CD14-positive monocyte (primary cell): ENCODE measurements at regions not wholly inside any gene's neighbourhood (a gene's known extent, or its start where the extent isn't known, plus 50 kb on each side); places are given as distances from the start of the nearest gene placed in this dataset.

Source experiments
- DNase-seq, 3 donors: peaks; one replicate each; pipeline ENCODE4 v3.0.0-alpha.2; 2011 to 2022
- H2AFZ ChIP-seq: 2 replicates; pipeline ENCODE4 v1.6.0; 2012; ENCODE audit warnings: mild to moderate bottlenecking, low read depth, low read length, inconsistent platforms; ENCODE audit not compliant: insufficient read depth, poor library complexity, severe bottlenecking
- H3K27ac ChIP-seq, 2 donors: 1 replicate in 1 of 2; 2 replicates in 1 of 2; pipeline ENCODE4 v1.5.1; 2012 to 2013; ENCODE audit warnings: low read length in 2 of 2, control low read depth in 1 of 2, inconsistent platforms in 1 of 2, low read depth in 1 of 2, mild to moderate bottlenecking in 1 of 2
- H3K27me3 ChIP-seq, 2 donors: one replicate each; pipeline versions ENCODE4 v1.6.0 to v1.6.1; 2011 to 2013; ENCODE audit warnings: low read length in 2 of 2; ENCODE audit not compliant: control insufficient read depth in 2 of 2, insufficient read depth in 2 of 2
- H3K36me3 ChIP-seq, 2 donors: replicated peaks in 1 of 2; 1 replicate in 1 of 2; 2 replicates in 1 of 2; pipeline versions ENCODE4 v1.5.1 to v1.6.1; 2012 to 2013; ENCODE audit warnings: low read length in 2 of 2, control low read depth in 1 of 2, inconsistent platforms in 1 of 2, mild to moderate bottlenecking in 1 of 2; ENCODE audit not compliant: insufficient read depth in 2 of 2, control insufficient read depth in 1 of 2
- H3K4me1 ChIP-seq, 2 donors: 1 replicate in 1 of 2; 2 replicates in 1 of 2; pipeline versions ENCODE4 v1.5.1 to v1.6.1; 2012 to 2013; ENCODE audit warnings: low read length in 2 of 2, control low read depth in 1 of 2, inconsistent platforms in 1 of 2, mild to moderate bottlenecking in 1 of 2, moderate library complexity in 1 of 2; ENCODE audit not compliant: insufficient read depth in 2 of 2, control insufficient read depth in 1 of 2
- H3K4me2 ChIP-seq: replicated peaks from 2 replicates; pipeline ENCODE3; 2012; ENCODE audit warnings: low read length, moderate library complexity, mild to moderate bottlenecking; ENCODE audit not compliant: poor library complexity, severe bottlenecking; ENCODE audit errors: extremely low read depth
- H3K4me3 ChIP-seq, 3 experiments: fragments of 200-600 bp in 1 of 3; sonication (generic) in 1 of 3; replicated peaks in 1 of 3; 1 replicate in 2 of 3; 2 replicates in 1 of 3; pipeline ENCODE4 v1.5.1; 2011 to 2013; ENCODE audit warnings: low read length in 3 of 3, mild to moderate bottlenecking in 3 of 3, control low read depth in 2 of 3, low read depth in 2 of 3, inconsistent platforms in 1 of 3, moderate library complexity in 1 of 3
- H3K79me2 ChIP-seq: 2 replicates; pipeline ENCODE4 v1.6.0; 2012; ENCODE audit warnings: mild to moderate bottlenecking, control low read depth, inconsistent platforms, low read length, moderate library complexity; ENCODE audit not compliant: insufficient read depth
- H3K9ac ChIP-seq: 2 replicates; pipeline ENCODE4 v1.6.0; 2017; ENCODE audit warnings: low read length, mild to moderate bottlenecking; ENCODE audit not compliant: insufficient read depth, poor library complexity, severe bottlenecking
- H3K9me3 ChIP-seq, 2 donors: replicated peaks in 1 of 2; 1 replicate in 1 of 2; 2 replicates in 1 of 2; pipeline versions ENCODE4 v1.5.1 to v1.6.1; 2012 to 2013; ENCODE audit warnings: low read length in 2 of 2, control low read depth in 1 of 2; ENCODE audit not compliant: control insufficient read depth in 1 of 2, insufficient read depth in 1 of 2
- H4K20me1 ChIP-seq: 2 replicates; pipeline ENCODE4 v1.6.0; 2012; ENCODE audit warnings: mild to moderate bottlenecking, low read length, control low read depth, moderate library complexity; ENCODE audit not compliant: insufficient read depth
- H3K27ac Mint-ChIP-seq, 7 donors: one replicate each; pipeline ENCODE4 v1.8.0; 2020; ENCODE audit warnings: mild to moderate bottlenecking in 7 of 7, mixed read lengths in 7 of 7, moderate library complexity in 6 of 7, inconsistent platforms in 2 of 7
- H3K27me3 Mint-ChIP-seq, 3 donors: one replicate each; pipeline ENCODE4 v1.8.0; 2021 to 2022; ENCODE audit warnings: low read depth in 3 of 3, mild to moderate bottlenecking in 3 of 3, mixed read lengths in 3 of 3, moderate library complexity in 3 of 3, inconsistent platforms in 1 of 3
- H3K36me3 Mint-ChIP-seq, 2 donors: one replicate each; pipeline ENCODE4 v1.8.0; 2020; ENCODE audit warnings: mixed read lengths in 2 of 2, inconsistent platforms in 1 of 2, mild to moderate bottlenecking in 1 of 2
- H3K4me1 Mint-ChIP-seq: one replicate; pipeline ENCODE4 v1.8.0; 2020; ENCODE audit warnings: mild to moderate bottlenecking, mixed read lengths
- H3K4me3 Mint-ChIP-seq, 2 donors: one replicate each; pipeline ENCODE4 v1.8.0; 2020; ENCODE audit warnings: mild to moderate bottlenecking in 2 of 2, mixed read lengths in 2 of 2, moderate library complexity in 1 of 2
- H3K9me3 Mint-ChIP-seq, 7 donors: one replicate each; pipeline ENCODE4 v1.8.0; 2020 to 2022; ENCODE audit warnings: mixed read lengths in 7 of 7, mild to moderate bottlenecking in 6 of 7, moderate library complexity in 6 of 7, inconsistent platforms in 2 of 7
- WGBS: methylation state at CpG from one replicate; pipeline ENCODE4 v1.1.5; 2013; ENCODE audit warnings: missing lambda C conversion rate; ENCODE audit not compliant: insufficient coverage; 5-methylcytosine and 5-hydroxymethylcytosine counted together
- intact Hi-C, 2 donors: fragments of 100-400 bp; cut with micrococcal nuclease; formaldehyde crosslinking; loops; one replicate each; pipeline versions ENCODE4 v1.15.0 to v1.15.1; 2023
- TF ChIP-seq, protein P1 (sequence below): fragments of 200-600 bp; IDR thresholded peaks from one replicate; pipeline ENCODE4 v1.8.0; 2022; ENCODE audit warnings: antibody characterized with exemption, mild to moderate bottlenecking

- intact Hi-C loops = no loop called here
- no peaks in the 10 kb centered on the region for H3K36me3 ChIP-seq
- Mint-ChIP-seq H3K27ac (no peak overlapping the region), H3K9me3 (peaks cover 0 to 7% (median 0%) of the 10 kb centered on the region in 7 donors), H3K4me1 (no peaks in the 10 kb centered on the region), H3K4me3 (no peak overlapping the region), H3K27me3 (no peaks in the 10 kb centered on the region), H3K36me3 (no peaks in the 10 kb centered on the region)
- H3K27ac ChIP-seq = no peak overlapping the region
- no peaks in the 10 kb centered on the region for H3K27me3 ChIP-seq
- no peak overlapping the region for H2AFZ ChIP-seq
- H3K79me2 ChIP-seq = no peaks in the 10 kb centered on the region
- no peak for DNase-seq
- TF ChIP-seq, protein P1, sequence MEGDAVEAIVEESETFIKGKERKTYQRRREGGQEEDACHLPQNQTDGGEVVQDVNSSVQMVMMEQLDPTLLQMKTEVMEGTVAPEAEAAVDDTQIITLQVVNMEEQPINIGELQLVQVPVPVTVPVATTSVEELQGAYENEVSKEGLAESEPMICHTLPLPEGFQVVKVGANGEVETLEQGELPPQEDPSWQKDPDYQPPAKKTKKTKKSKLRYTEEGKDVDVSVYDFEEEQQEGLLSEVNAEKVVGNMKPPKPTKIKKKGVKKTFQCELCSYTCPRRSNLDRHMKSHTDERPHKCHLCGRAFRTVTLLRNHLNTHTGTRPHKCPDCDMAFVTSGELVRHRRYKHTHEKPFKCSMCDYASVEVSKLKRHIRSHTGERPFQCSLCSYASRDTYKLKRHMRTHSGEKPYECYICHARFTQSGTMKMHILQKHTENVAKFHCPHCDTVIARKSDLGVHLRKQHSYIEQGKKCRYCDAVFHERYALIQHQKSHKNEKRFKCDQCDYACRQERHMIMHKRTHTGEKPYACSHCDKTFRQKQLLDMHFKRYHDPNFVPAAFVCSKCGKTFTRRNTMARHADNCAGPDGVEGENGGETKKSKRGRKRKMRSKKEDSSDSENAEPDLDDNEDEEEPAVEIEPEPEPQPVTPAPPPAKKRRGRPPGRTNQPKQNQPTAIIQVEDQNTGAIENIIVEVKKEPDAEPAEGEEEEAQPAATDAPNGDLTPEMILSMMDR = no peak
- no peaks in the 10 kb centered on the region for H3K9me3 ChIP-seq
- H4K20me1 ChIP-seq = no peaks in the 10 kb centered on the region
- no peak overlapping the region for H3K9ac ChIP-seq
- H3K4me1 ChIP-seq = no peaks in the 10 kb centered on the region
- H3K4me2 ChIP-seq = no peak overlapping the region
- no CpG with 5 or more reads among the region's 2 CpGs for WGBS
- no peak overlapping the region for H3K4me3 ChIP-seq
Measured at GRCh38 chr5:29277642-29278041, 1915.8 kb upstream of the CDH6 start.

DNA sequence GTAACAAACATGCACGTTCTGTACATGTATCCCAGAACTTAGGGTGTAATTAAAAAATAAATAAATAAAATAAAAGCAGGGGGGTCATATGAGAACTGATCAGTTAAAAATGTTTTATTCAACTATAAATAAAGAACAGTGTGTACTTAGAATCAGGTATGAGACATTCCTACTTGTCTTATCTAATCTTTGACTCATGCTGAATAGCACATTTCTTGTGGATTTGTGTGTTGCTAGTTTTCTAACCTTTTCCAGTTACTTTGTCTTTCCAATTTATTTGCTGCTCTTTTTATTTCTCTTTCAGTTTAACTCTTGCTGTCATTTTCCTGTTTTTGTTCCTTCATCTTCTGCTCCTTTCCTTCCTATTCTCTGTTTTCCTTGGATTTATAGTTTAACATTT lies 1917.1 kb upstream of the CDH6 start:
- Histone ChIP-seq H3K27me3 (no peaks in the 10 kb centered on the region), H3K27ac (no peak overlapping the region), H3K4me1 (no peaks in the 10 kb centered on the region), H3K9ac (no peak overlapping the region), H3K4me3 (no peak overlapping the region), H2AFZ (no peak overlapping the region), H3K9me3 (peaks cover 0 to 3% of the 10 kb centered on the region in 2 donors), H3K36me3 (no peaks in the 10 kb centered on the region), H3K79me2 (no peaks in the 10 kb centered on the region), H4K20me1 (no peaks in the 10 kb centered on the region), H3K4me2 (no peak overlapping the region)
- no peaks in the 10 kb centered on the region for H3K27me3 Mint-ChIP-seq
- H3K36me3 Mint-ChIP-seq = no peaks in the 10 kb centered on the region
- no peak overlapping the region for H3K4me3 Mint-ChIP-seq
- DNase-seq = no peak
- H3K4me1 Mint-ChIP-seq = no peaks in the 10 kb centered on the region
- intact Hi-C loops = no loop called here
- no peak overlapping the region for H3K27ac Mint-ChIP-seq
- whole genome bisulfite sequencing = no CpG with 5 or more reads among the region's 1 CpG
- peaks cover 0 to 7% (median 2%) of the 10 kb centered on the region in 7 donors for H3K9me3 Mint-ChIP-seq
- TF ChIP-seq, protein P1 = no peak
